Endothelial cell of umbilical vein (primary cell): ENCODE measurements at regions not wholly inside any gene's neighbourhood (a gene's known extent, or its start where the extent isn't known, plus 50 kb on each side); places are given as distances from the start of the nearest gene placed in this dataset.

Experiments
- BruUV-seq: library from RNA; stranded (reverse); fragments of 400-500 nt; replicated peaks from 2 replicates; lab custom pipeline; 2021; lab: Mats Ljungman, UMichigan
- CTCF ChIA-PET: fragments of 300-600, 350-600 bp; sonication (Branson Sonifier 250); formaldehyde crosslinking; loops from one replicate; lab custom pipeline; 2021; ENCODE audit warnings: antibody characterized with exemption, inconsistent platforms; lab: Charles Lee
- POLR2A ChIA-PET: fragments of 300-600, 350-600 bp; sonication (Branson Sonifier 250); formaldehyde crosslinking; loops from one replicate; lab custom pipeline; 2021; ENCODE audit warnings: antibody characterized with exemption, inconsistent platforms; lab: Charles Lee
- DNase-seq: peaks from one replicate; pipeline ENCODE4 v3.0.0-alpha.2; 2011; ENCODE audit warnings: low read depth, low spot score
- FAIRE-seq: peaks from 2 replicates; lab custom pipeline; 2011; peaks lifted over from hg19 to GRCh38; lab: Jason Lieb, UNC
- H2AFZ ChIP-seq: 2 replicates; pipeline ENCODE4 v1.6.0; 2012; ENCODE audit warnings: low read depth, low read length, control low read depth, inconsistent platforms
- H3K27ac ChIP-seq: 2 replicates; pipeline ENCODE4 v1.5.1; 2011; ENCODE audit warnings: low read depth, mild to moderate bottlenecking, control low read depth, low read length, moderate library complexity; ENCODE audit not compliant: insufficient read depth
- H3K27me3 ChIP-seq, 2 experiments: 2 replicates each; pipeline versions ENCODE4 v1.6.0 to v1.6.1; 2011; ENCODE audit warnings: low read length in 2 of 2, mixed read lengths in 1 of 2; ENCODE audit not compliant: control insufficient read depth in 2 of 2, insufficient read depth in 2 of 2
- H3K36me3 ChIP-seq, 2 experiments: 2 replicates in 1 of 2; 3 replicates in 1 of 2; pipeline ENCODE4 v1.5.1; 2011; ENCODE audit warnings: low read length in 2 of 2, mild to moderate bottlenecking in 1 of 2, moderate library complexity in 1 of 2; ENCODE audit not compliant: control insufficient read depth in 2 of 2, insufficient read depth in 2 of 2; ENCODE audit errors: extremely low read depth in 1 of 2
- H3K4me1 ChIP-seq: 3 replicates; pipeline ENCODE4 v1.5.1; 2011; ENCODE audit warnings: mild to moderate bottlenecking, low read length; ENCODE audit not compliant: control insufficient read depth, insufficient read depth; ENCODE audit errors: extremely low read depth
- H3K4me2 ChIP-seq: 2 replicates; pipeline ENCODE4 v1.6.1; 2011; ENCODE audit warnings: low read length, control low read depth, mixed read lengths; ENCODE audit not compliant: insufficient read depth
- H3K4me3 ChIP-seq, 3 experiments: fragments of 200-600 bp in 1 of 3; sonication (generic), shearing (Covaris generic) in 1 of 3; replicated peaks in 1 of 3; 2 replicates each; pipeline ENCODE4 v1.5.1; 2011 to 2016; ENCODE audit warnings: control low read depth in 3 of 3, low read length in 3 of 3, mild to moderate bottlenecking in 2 of 3, inconsistent platforms in 1 of 3, low read depth in 1 of 3, moderate library complexity in 1 of 3; ENCODE audit not compliant: insufficient read depth in 1 of 3
- H3K79me2 ChIP-seq: 2 replicates; pipeline ENCODE4 v1.6.0; 2012; ENCODE audit warnings: low read length, inconsistent platforms; ENCODE audit not compliant: control insufficient read depth, insufficient read depth
- H3K9ac ChIP-seq: replicated peaks from 2 replicates; pipeline ENCODE3; 2011; ENCODE audit warnings: low read length, control low read depth; ENCODE audit not compliant: insufficient read depth; ENCODE audit errors: extremely low read depth
- H3K9me1 ChIP-seq: replicated peaks from 3 replicates; pipeline ENCODE4 v1.6.0; 2011; ENCODE audit warnings: mild to moderate bottlenecking, low read length; ENCODE audit not compliant: control insufficient read depth, insufficient read depth; ENCODE audit errors: extremely low read depth
- H3K9me3 ChIP-seq: replicated peaks from 2 replicates; pipeline ENCODE4 v1.5.1; 2012; ENCODE audit warnings: low read length, inconsistent platforms; ENCODE audit not compliant: control insufficient read depth, insufficient read depth
- H4K20me1 ChIP-seq: replicated peaks from 2 replicates; pipeline ENCODE3; 2011; ENCODE audit warnings: mild to moderate bottlenecking, low read length; ENCODE audit not compliant: control insufficient read depth, insufficient read depth; ENCODE audit errors: extremely low read depth
- EZH2 ChIP-seq: IDR thresholded peaks from 2 replicates; pipeline ENCODE4 v1.6.1; 2012; ENCODE audit warnings: borderline replicate concordance, low read depth, mild to moderate bottlenecking, moderate library complexity, low read length, inconsistent platforms; ENCODE audit not compliant: severe bottlenecking
- FOS ChIP-seq: IDR thresholded peaks from 2 replicates; pipeline ENCODE4 v1.6.1; 2011; ENCODE audit warnings: mild to moderate bottlenecking, low read length, moderate library complexity, borderline replicate concordance; ENCODE audit not compliant: insufficient read depth
- GATA2 ChIP-seq: IDR thresholded peaks from 2 replicates; pipeline ENCODE4 v1.7.0; 2011; ENCODE audit warnings: low read depth, mild to moderate bottlenecking, moderate library complexity, mixed read lengths, low read length; ENCODE audit not compliant: insufficient read length, insufficient read depth
- JUN ChIP-seq: IDR thresholded peaks from 2 replicates; pipeline ENCODE4 v1.6.1; 2011; ENCODE audit warnings: borderline replicate concordance, low read depth; ENCODE audit not compliant: insufficient read length, insufficient read depth
- MYC ChIP-seq: IDR thresholded peaks from one replicate; pipeline ENCODE4 v1.6.1; 2011; ENCODE audit warnings: mild to moderate bottlenecking, low read depth, low read length
- POLR2A ChIP-seq: IDR thresholded peaks from 2 replicates; pipeline ENCODE4 v1.6.1; 2012; ENCODE audit warnings: low read depth, mild to moderate bottlenecking, control low read depth, low read length
- POLR2AphosphoS5 ChIP-seq: IDR thresholded peaks from 2 replicates; pipeline ENCODE4 v1.6.1; 2012; ENCODE audit warnings: low read depth, mild to moderate bottlenecking, control low read depth, low read length, moderate library complexity; ENCODE audit not compliant: insufficient read depth
- dilution Hi-C: fragments of 300-500 bp; cut with MboI; formaldehyde crosslinking; loops from one replicate; pipeline ENCODE4 v1.15.0; 2019; ENCODE audit warnings: low sequenced_read_pairs; ENCODE audit not compliant: extremely low pct_ligation_motif_present
- intact Hi-C: fragments of 100-400 bp; cut with micrococcal nuclease; formaldehyde crosslinking; loops from one replicate; pipeline ENCODE4 v1.10.0; 2022
- TF ChIP-seq, protein P1 (sequence below): IDR thresholded peaks from 2 replicates; pipeline ENCODE4 v1.6.1; 2011; ENCODE audit not compliant: insufficient read depth, insufficient read length
- TF ChIP-seq, protein P2 (sequence below), 2 donors: IDR thresholded peaks; 1 replicate in 1 of 2; 2 replicates in 1 of 2; pipeline ENCODE4 v1.5.1; 2011; ENCODE audit warnings: low read length in 2 of 2, mild to moderate bottlenecking in 2 of 2, moderate library complexity in 2 of 2, control low read depth in 1 of 2, inconsistent platforms in 1 of 2, low read depth in 1 of 2; ENCODE audit not compliant: insufficient read depth in 1 of 2; ENCODE audit errors: extremely low read depth in 1 of 2

DNA sequence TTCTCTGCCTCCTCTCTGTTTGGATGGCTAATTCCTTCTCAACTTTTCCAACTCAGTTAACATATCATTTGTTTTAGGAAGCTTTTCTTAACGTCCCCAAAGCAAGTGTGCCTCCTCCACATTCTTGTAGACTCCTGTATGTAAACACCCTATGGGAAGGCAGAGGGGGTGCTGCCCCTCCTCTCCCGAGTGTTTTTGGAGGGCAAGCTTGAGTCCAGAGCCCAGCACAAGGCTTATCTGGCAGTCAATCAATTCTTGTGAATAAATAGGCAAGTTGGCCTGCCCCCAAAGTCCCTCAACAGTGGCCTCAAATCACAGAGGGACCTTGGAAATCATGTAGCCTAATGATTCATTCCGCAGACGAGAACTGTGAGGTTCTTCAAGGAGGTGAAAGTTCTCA, 305.6 kb downstream of the RPS24 start:
- TF ChIP-seq MYC, result no peak
- TF ChIP-seq POLR2AphosphoS5, result no peak
- TF ChIP-seq FOS, result no peak
- no peak for TF ChIP-seq EZH2
- no peak for TF ChIP-seq POLR2A
- no peak for TF ChIP-seq GATA2
- TF ChIP-seq JUN, result no peak
- TF ChIP-seq, protein P1, sequence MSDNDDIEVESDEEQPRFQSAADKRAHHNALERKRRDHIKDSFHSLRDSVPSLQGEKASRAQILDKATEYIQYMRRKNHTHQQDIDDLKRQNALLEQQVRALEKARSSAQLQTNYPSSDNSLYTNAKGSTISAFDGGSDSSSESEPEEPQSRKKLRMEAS, result no peak
- TF ChIP-seq, protein P2, sequence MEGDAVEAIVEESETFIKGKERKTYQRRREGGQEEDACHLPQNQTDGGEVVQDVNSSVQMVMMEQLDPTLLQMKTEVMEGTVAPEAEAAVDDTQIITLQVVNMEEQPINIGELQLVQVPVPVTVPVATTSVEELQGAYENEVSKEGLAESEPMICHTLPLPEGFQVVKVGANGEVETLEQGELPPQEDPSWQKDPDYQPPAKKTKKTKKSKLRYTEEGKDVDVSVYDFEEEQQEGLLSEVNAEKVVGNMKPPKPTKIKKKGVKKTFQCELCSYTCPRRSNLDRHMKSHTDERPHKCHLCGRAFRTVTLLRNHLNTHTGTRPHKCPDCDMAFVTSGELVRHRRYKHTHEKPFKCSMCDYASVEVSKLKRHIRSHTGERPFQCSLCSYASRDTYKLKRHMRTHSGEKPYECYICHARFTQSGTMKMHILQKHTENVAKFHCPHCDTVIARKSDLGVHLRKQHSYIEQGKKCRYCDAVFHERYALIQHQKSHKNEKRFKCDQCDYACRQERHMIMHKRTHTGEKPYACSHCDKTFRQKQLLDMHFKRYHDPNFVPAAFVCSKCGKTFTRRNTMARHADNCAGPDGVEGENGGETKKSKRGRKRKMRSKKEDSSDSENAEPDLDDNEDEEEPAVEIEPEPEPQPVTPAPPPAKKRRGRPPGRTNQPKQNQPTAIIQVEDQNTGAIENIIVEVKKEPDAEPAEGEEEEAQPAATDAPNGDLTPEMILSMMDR (IDR thresholded peaks at IDR 0.05; ENCODE audit: extremely low read depth in 1 of 2, insufficient read depth in 1 of 2, low read depth in 1 of 2, low read length in 2 of 2), result no peak
- Histone ChIP-seq H3K9me3 (no peaks in the 10 kb centered on the region), H3K4me2 (no peak overlapping the region), H3K9me1 (no peaks in the 10 kb centered on the region), H3K4me3 (no peak overlapping the region), H3K79me2 (no peaks in the 10 kb centered on the region), H2AFZ (no peak overlapping the region), H3K4me1 (peaks cover 20% of the 10 kb centered on the region), H4K20me1 (no peaks in the 10 kb centered on the region), H3K27ac (no peak overlapping the region), H3K9ac (no peak overlapping the region), H3K27me3 (peaks cover 0 to 3% of the 10 kb centered on the region in 2 experiments), H3K36me3 (no peaks in the 10 kb centered on the region)
- intact Hi-C loops (no loop called here), dilution Hi-C loops (no loop called here)
- no peak for DNase-seq
- no peak for FAIRE-seq
- CTCF ChIA-PET, result no interaction called here
- POLR2A ChIA-PET, result no interaction called here
- no TSS peak for BruUV-seq
